ENCODE measurements at regions not wholly inside any gene's neighbourhood (a gene's known extent, or its start where the extent isn't known, plus 50 kb on each side); places are given as distances from the start of the nearest gene placed in this dataset.

DNA sequence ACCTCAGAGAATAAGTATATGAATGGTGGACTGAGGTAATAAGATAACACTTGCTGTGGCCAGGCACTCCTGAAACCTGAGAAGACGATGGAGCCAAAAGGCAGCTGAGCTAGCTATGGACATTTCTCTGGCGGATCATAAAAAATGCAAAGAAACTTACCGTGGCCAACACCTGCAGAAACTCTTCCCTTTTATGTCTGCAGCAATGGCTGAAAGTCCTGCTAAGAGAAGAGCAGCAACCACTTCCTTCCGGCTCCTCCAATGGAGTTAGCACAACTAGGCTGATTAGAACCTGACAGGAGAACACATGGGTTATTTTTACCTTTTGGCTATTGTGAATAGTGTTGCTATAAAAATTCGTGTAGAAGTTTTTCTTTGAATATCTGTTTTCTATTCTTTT, 76.0 kb upstream of the MAGEB16 start:
- no peak for TF ChIP-seq POLR2A (IDR thresholded peaks at IDR 0.05)
- TF ChIP-seq, protein P1, sequence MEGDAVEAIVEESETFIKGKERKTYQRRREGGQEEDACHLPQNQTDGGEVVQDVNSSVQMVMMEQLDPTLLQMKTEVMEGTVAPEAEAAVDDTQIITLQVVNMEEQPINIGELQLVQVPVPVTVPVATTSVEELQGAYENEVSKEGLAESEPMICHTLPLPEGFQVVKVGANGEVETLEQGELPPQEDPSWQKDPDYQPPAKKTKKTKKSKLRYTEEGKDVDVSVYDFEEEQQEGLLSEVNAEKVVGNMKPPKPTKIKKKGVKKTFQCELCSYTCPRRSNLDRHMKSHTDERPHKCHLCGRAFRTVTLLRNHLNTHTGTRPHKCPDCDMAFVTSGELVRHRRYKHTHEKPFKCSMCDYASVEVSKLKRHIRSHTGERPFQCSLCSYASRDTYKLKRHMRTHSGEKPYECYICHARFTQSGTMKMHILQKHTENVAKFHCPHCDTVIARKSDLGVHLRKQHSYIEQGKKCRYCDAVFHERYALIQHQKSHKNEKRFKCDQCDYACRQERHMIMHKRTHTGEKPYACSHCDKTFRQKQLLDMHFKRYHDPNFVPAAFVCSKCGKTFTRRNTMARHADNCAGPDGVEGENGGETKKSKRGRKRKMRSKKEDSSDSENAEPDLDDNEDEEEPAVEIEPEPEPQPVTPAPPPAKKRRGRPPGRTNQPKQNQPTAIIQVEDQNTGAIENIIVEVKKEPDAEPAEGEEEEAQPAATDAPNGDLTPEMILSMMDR (IDR thresholded peaks at IDR 0.05): no peak
